K562 (cell line): ENCODE measurements at regions not wholly inside any gene's neighbourhood (a gene's known extent, or its start where the extent isn't known, plus 50 kb on each side); places are given as distances from the start of the nearest gene placed in this dataset.

Experiments used
- ATAC-seq: fragments of 200-7000 bp; cut with Tn5 transposase; 3 replicates; pipeline ENCODE4 v1.9.1; 2020; ENCODE audit warnings: moderate library complexity
- BruUV-seq: library from RNA; stranded (reverse); fragments of 400-500 nt; replicated peaks from 2 replicates; lab custom pipeline; 2021; lab: Mats Ljungman, UMichigan
- CTCF ChIA-PET: fragments of 300-600 bp; formaldehyde crosslinking; extraction: SDS; loops from one replicate; lab custom pipeline; 2021; ENCODE audit warnings: low intra/inter-chr PET ratio; lab: Yijun Ruan, JAX
- POLR2A ChIA-PET: fragments of 300-600, 350-650 bp; sonication (Branson Sonifier 250); formaldehyde crosslinking; extraction: SDS; loops from one replicate; lab custom pipeline; 2021; ENCODE audit warnings: antibody characterized with exemption, inconsistent platforms; lab: Yijun Ruan, JAX
- DNase-seq, 4 experiments: peaks; one replicate each; pipeline versions ENCODE4 v3.0.0 to v3.0.0-alpha.2; 2011 to 2018; ENCODE audit warnings: low spot score in 3 of 4, mixed read lengths in 3 of 4; ENCODE audit errors: extremely low read depth in 1 of 4
- FAIRE-seq: peaks from 2 replicates; lab custom pipeline; 2011; peaks lifted over from hg19 to GRCh38; lab: Jason Lieb, UNC
- H2AFZ ChIP-seq: 2 replicates; pipeline ENCODE4 v1.6.0; 2011; ENCODE audit warnings: low read depth, low read length, control low read depth, inconsistent platforms
- H3K27ac ChIP-seq: fragments of 200-600 bp; 3 replicates; pipeline ENCODE4 v1.8.0; 2011; ENCODE audit warnings: low read depth, mild to moderate bottlenecking, control low read depth, inconsistent platforms, low read length, moderate library complexity, mixed read lengths; ENCODE audit errors: extremely low read depth
- H3K27me3 ChIP-seq, 2 experiments: fragments of 300-600 bp in 1 of 2; 2 replicates in 1 of 2; 3 replicates in 1 of 2; pipeline versions ENCODE4 v1.6.0 to v1.8.0; 2011; ENCODE audit warnings: inconsistent platforms in 2 of 2, low read length in 2 of 2, mild to moderate bottlenecking in 1 of 2, mixed read lengths in 1 of 2, moderate library complexity in 1 of 2; ENCODE audit not compliant: control insufficient read depth in 2 of 2, insufficient read depth in 2 of 2
- H3K36me3 ChIP-seq: fragments of 300-600 bp; 3 replicates; pipeline ENCODE4 v1.8.0; 2011; ENCODE audit warnings: mild to moderate bottlenecking, low read length, inconsistent platforms; ENCODE audit not compliant: control insufficient read depth, insufficient read depth
- H3K4me1 ChIP-seq, 2 experiments: fragments of 200-600 bp in 1 of 2; replicated peaks in 1 of 2; 2 replicates in 1 of 2; 3 replicates in 1 of 2; pipeline versions ENCODE4 v1.5.1 to v1.8.0; 2011; ENCODE audit warnings: inconsistent platforms in 2 of 2, low read length in 2 of 2, mild to moderate bottlenecking in 1 of 2, mixed read lengths in 1 of 2, moderate library complexity in 1 of 2; ENCODE audit not compliant: control insufficient read depth in 2 of 2, insufficient read depth in 2 of 2
- H3K4me2 ChIP-seq: 2 replicates; pipeline ENCODE4 v1.6.1; 2011; ENCODE audit warnings: low read length, control low read depth, inconsistent platforms, mixed read lengths; ENCODE audit not compliant: insufficient read depth
- H3K4me3 ChIP-seq: fragments of 200-600 bp; sonication (generic), shearing (Covaris generic); 2 replicates; pipeline ENCODE4 v1.5.1; 2016; ENCODE audit warnings: control low read depth, inconsistent platforms
- H3K79me2 ChIP-seq: fragments of 200-600 bp; 3 replicates; pipeline ENCODE4 v1.8.0; 2011; ENCODE audit warnings: low read length, inconsistent platforms; ENCODE audit not compliant: control insufficient read depth, insufficient read depth
- H3K9ac ChIP-seq, 2 experiments: 2 replicates each; pipeline versions ENCODE4 v1.6.0 to v1.6.1; 2011; ENCODE audit warnings: low read depth in 2 of 2, low read length in 2 of 2, control low read depth in 1 of 2, inconsistent platforms in 1 of 2, mild to moderate bottlenecking in 1 of 2, mixed read lengths in 1 of 2; ENCODE audit not compliant: insufficient read depth in 1 of 2
- H3K9me1 ChIP-seq: one replicate; pipeline ENCODE4 v1.6.0; 2011; ENCODE audit warnings: inconsistent platforms, mild to moderate bottlenecking, low read length, moderate library complexity; ENCODE audit not compliant: control insufficient read depth, insufficient read depth
- H3K9me3 ChIP-seq: replicated peaks from 2 replicates; pipeline ENCODE4 v1.5.1; 2011; ENCODE audit warnings: low read depth, low read length, inconsistent platforms; ENCODE audit not compliant: control insufficient read depth, insufficient read depth
- H4K20me1 ChIP-seq: replicated peaks from 2 replicates; pipeline ENCODE4 v1.6.1; 2011; ENCODE audit warnings: low read length, inconsistent platforms, mixed read lengths; ENCODE audit not compliant: control insufficient read depth, insufficient read depth
- ADNP ChIP-seq: fragments of 200-800 bp; sonication (Bioruptor generic); IDR thresholded peaks from 2 replicates; pipeline ENCODE4 v1.6.1; 2016; ENCODE audit warnings: missing genetic modification characterization, missing compliant biosample characterization
- ATF1 ChIP-seq, 2 experiments: fragments of 450-650 bp in 1 of 2; IDR thresholded peaks; 2 replicates each; pipeline ENCODE4 v1.6.1; 2016; ENCODE audit warnings: missing compliant biosample characterization in 1 of 2, missing genetic modification characterization in 1 of 2
- BRF1 ChIP-seq: IDR thresholded peaks from 3 replicates; pipeline ENCODE4 v1.6.1; 2011; ENCODE audit warnings: borderline replicate concordance, mild to moderate bottlenecking; ENCODE audit not compliant: insufficient read length; ENCODE audit errors: extremely low read depth
- HEY1 ChIP-seq: fragments of 250-450 bp; sonication (Bioruptor Pico); IDR thresholded peaks from 2 replicates; pipeline ENCODE4 v1.5.0; 2020; ENCODE audit warnings: mild to moderate bottlenecking, moderate library complexity, borderline replicate concordance
- KLF6 ChIP-seq: fragments of 250-450 bp; sonication (Bioruptor Pico); IDR thresholded peaks from 2 replicates; pipeline ENCODE4 v1.4.0; 2020; ENCODE audit warnings: mild to moderate bottlenecking, moderate library complexity, borderline replicate concordance
- ZNF644 ChIP-seq: fragments of 200-800 bp; sonication (Bioruptor generic); IDR thresholded peaks from 2 replicates; pipeline ENCODE4 v1.6.1; 2016; ENCODE audit warnings: low read depth, missing genetic modification characterization, missing compliant biosample characterization
- WGBS: fragments of 100-300 bp; shearing (Covaris generic); methylation state at CpG from one replicate; pipeline ENCODE4 v1.1.6; 2016; ENCODE audit warnings: low coverage, mixed read lengths; ENCODE audit not compliant: insufficient coverage; ENCODE audit errors: missing lambda C conversion rate; 5-methylcytosine and 5-hydroxymethylcytosine counted together
- in situ Hi-C: fragments of 300-500 bp; cut with MboI; formaldehyde crosslinking; loops from 4 replicates; pipeline ENCODE4 v1.15.0; 2018; ENCODE audit warnings: inconsistent platforms, mixed read lengths
- intact Hi-C: fragments of 100-400 bp; cut with micrococcal nuclease; formaldehyde crosslinking; loops from 2 replicates; pipeline ENCODE4 v1.14.2; 2022
- TF ChIP-seq, protein P1 (sequence below): fragments of 250-450 bp; sonication (Bioruptor Pico); IDR thresholded peaks from 2 replicates; pipeline ENCODE4 v1.8.0; 2021; ENCODE audit warnings: moderate library complexity, mild to moderate bottlenecking, inconsistent platforms

DNA sequence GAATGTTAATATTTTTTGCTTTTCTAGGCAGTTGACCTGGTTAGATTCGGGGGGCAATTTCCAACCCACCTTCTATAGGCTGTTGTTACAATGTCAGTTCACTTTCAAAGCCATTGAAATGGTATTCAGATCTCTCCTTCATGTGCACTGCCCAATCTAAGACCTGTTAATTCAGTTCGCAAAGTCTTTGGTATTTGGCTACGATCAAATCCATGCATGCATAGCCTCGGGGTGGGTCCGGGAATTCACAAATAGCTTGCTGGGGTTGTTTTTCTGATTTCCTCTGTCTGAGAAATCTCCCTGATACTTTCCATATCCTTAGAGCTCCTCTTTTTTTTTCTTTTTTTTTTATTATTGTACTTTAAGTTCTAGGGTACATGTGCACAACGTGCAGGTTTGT is 252.6 kb upstream of the SPAG17 start (continued):
- no peak for TF ChIP-seq HEY1 (CRISPR knock-in tag)
- TF ChIP-seq, protein P1, sequence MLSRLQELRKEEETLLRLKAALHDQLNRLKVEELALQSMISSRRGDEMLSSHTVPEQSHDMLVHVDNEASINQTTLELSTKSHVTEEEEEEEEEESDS (CRISPR knock-in tag): no peak
- TF ChIP-seq KLF6 (CRISPR knock-in tag): no peak

- in situ Hi-C loops: no loop called here
These were observed 244.8 kb upstream of the SPAG17 start for GRCh38 chr1:118429856-118430255.

More at GRCh38 chr1:118429856-118430255, 244.8 kb upstream of the SPAG17 start:
- ChIA-PET CTCF (no interaction called here), POLR2A (interaction anchor here (0.8 kb wide), 1 partner anchor 168 kb away, joined by 3 read pairs; no protein-coding TSS in a partner anchor)
- Histone ChIP-seq H3K79me2 (no peaks in the 10 kb centered on the region), H3K27me3 (no peaks in the 10 kb centered on the region), H2AFZ (no peak overlapping the region), H3K9ac (no peak overlapping the region), H4K20me1 (no peaks in the 10 kb centered on the region), H3K9me1 (no peaks in the 10 kb centered on the region), H3K9me3 (no peaks in the 10 kb centered on the region; the same call in 1 of the 2 replicates), H3K27ac (no peak overlapping the region), H3K36me3 (no peaks in the 10 kb centered on the region), H3K4me3 (no peak overlapping the region), H3K4me1 (no peaks in the 10 kb centered on the region), H3K4me2 (no peak overlapping the region)
- FAIRE-seq (no peak), ATAC-seq (no peak), DNase-seq (no peak)
- intact Hi-C loops: no loop called here
- 0% methylated on average over 4 of the region's 4 CpGs for WGBS
- BruUV-seq: no TSS peak
- TF ChIP-seq BRF1 (no peak), ADNP (tag) (no peak), ZNF644 (tag) (no peak), ATF1 (CRISPR knock-in tag; IDR thresholded peaks at IDR 0.05) (no peak), ATF1 (tag; IDR thresholded peaks at IDR 0.05) (no peak)
